ACHN (cell line): ENCODE measurements at regions not wholly inside any gene's neighbourhood (a gene's known extent, or its start where the extent isn't known, plus 50 kb on each side); places are given as distances from the start of the nearest gene placed in this dataset.

Experiments used
- DNase-seq: peaks from one replicate; pipeline ENCODE4 v3.0.0-alpha.2; 2015
- in situ Hi-C: cut with HindIII; loops from 2 replicates; pipeline ENCODE4 v1.10.0; 2017; ENCODE audit warnings: low sequenced_read_pairs, low pct_ligation_motif_present, low pct_unique_long_range_greater_than_20kb

GRCh38 chr2:121858369-121858768 lies 102.9 kb downstream of the TSN start:
- no peak for DNase-seq
- in situ Hi-C loops, result no loop called here

DNA sequence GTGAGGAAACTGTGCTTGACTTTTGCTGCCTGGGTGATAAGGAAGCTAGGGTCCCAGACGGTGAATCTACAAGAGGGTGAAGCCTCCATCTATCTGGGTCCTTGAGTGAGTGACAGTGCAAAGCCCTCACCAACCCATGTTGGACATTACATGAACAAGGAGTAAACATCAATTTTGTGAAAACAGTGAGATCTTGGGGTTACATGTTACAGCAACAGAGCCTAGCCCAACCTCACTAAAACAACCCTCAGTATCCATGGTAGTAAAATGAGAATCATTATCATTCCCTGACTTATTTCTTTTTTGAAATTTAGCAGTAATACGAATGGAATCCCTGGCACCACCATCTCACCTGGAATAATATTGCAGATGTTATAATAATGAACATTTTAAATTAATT lies 103.4 kb downstream of the TSN start:
- DNase-seq, result no peak
- in situ Hi-C loops, result no loop called here

DNA sequence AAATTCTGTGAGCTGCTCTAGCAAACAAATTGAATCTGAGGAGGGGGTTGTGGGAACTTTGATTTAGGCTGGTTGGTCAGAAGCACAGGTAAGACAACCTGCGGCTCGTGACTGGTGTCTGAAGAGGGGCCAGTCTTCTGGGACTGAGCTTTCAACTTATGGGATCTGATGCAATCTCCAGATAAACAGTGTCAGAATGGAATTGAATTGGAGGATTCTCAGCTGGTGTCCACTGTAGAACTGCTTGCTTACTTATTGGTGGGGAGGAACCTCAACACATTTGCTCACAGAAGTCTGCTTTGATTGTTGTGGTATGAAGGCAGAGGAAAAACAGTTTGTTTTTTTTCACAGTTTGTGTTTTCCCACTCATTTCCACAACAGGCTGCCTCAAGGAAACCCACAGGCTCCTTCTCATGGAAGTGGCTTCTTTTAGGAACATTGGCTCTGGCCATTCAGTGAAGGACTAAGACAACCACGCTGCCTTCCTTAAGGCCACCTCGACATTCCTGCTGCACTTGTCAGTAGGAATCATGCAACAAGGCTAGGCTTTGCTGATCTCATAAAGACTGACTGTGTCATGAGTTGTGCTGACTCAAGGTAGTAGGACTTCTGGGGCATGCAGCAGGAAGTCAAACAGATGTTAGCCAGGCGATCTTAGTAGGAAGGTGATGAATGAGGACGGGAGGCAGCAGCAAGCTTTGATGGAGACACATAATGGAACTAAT lies 104.7 kb downstream of the TSN start:
- peak; percentile 34 for DNase-seq
- in situ Hi-C loops, result no loop called here

DNA sequence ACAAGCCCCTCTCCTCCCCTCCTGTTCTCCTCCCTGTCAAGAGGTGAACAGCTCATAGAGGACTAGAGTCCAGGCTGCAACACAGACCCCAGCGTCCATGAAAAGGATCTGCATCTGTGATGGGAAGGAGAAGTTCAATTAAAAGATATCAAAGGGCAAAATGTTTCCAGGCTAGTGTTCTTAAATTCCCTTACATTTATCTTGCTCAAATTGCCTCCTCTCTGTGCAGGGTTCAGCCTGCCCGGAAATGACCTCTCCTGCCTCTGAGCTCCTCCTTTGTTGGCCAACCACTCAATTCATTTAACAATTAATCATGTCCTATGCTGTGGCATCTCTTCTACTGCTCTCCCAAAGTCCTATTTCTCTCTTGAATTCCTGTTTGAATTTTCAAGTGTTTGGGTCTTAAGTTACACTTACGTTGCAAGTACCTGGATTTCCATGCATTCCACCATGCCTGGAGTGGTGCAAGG lies 105.3 kb downstream of the TSN start:
- in situ Hi-C loops, result no loop called here
- DNase-seq, result no peak

GRCh38 chr2:121862286-121862685 lies 106.8 kb downstream of the TSN start:
- no peak for DNase-seq
- in situ Hi-C loops, result no loop called here

DNA sequence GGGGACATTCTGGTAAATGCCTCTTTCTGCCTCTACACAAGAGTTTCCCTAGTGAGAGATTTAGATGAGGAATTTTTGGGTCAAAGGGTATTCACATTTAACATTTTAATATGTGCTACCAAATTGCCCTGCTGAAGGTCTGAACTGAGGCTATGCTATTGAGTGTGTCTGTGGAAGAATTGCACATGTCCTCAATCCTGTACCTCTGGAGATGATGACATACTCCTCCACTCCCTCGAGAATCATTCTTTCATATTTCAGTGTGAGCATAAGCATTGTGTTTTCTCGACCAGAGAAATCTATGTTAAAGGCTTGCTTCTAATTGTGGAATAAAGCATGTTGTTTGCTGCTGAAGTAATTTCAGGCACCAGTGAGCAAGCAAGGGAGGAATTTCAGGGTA lies 110.5 kb downstream of the TSN start:
- in situ Hi-C loops, result no loop called here
- no peak for DNase-seq

- no peak for DNase-seq
Observed at GRCh38 chr2:121866789-121867188, 111.3 kb downstream of the TSN start.

GRCh38 chr2:121868652-121869051 lies 113.2 kb downstream of the TSN start:
- no peak for DNase-seq
- in situ Hi-C loops, result no loop called here

More at GRCh38 chr2:121866789-121867188, 111.3 kb downstream of the TSN start:
- in situ Hi-C loops, result no loop called here

DNA sequence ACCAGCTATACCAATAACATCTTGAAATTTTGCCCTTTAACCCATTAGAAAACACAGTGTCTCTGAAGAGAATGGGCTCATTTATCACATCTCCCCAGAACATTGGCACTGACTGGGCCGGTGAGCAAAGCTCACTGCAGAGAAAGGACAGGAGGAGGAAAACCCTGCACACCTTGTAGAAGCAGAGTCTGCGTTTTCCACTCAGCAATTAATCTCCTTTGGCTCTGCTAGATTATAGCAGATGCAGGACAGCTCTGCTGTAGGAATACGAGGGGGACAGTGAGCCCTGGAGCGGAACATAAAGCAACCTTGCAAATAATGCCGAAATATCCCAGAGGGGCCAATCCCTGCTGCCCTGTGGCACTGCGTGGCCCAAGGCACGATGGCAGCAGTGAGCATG lies 113.9 kb downstream of the TSN start:
- no peak for DNase-seq
- in situ Hi-C loops, result no loop called here

GRCh38 chr2:121869873-121870272 lies 114.4 kb downstream of the TSN start:
- DNase-seq, result no peak
- in situ Hi-C loops, result no loop called here

- in situ Hi-C loops, result no loop called here
- DNase-seq, result no peak
Observed at GRCh38 chr2:121872651-121873050, 117.2 kb downstream of the TSN start.

- no peak for DNase-seq
Observed at GRCh38 chr2:121873864-121874263, 118.4 kb downstream of the TSN start.

DNA sequence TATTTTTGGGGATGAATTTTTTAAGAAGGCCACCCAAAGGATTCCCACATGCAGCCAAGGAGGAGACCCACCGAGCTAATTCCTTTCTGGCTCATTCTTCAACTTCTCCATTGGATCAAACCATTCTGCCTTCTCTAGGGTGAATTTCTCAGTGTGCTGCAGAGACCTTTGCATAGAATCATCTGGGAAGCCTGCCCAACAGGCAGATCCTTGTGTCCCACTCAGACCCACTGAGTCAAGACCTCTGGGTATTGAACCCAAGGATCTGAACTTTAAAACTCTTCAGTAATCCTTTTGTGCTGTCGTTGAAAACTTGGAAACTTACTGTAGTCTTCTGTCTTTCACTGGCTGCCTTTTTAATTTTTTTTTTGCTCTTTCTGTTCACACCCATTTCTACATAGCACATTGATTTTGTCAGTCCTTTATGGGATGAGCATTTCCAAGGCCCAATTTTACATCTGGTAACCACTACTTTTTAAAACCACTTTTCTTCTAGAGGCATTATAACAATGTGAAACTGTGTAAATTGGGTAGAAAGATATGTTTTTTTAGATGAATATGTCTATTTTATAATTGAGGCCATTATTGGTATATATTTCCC lies 120.2 kb downstream of the TSN start:
- DNase-seq, result no peak
- in situ Hi-C loops, result no loop called here

More at GRCh38 chr2:121873864-121874263, 118.4 kb downstream of the TSN start:
- in situ Hi-C loops, result no loop called here

DNA sequence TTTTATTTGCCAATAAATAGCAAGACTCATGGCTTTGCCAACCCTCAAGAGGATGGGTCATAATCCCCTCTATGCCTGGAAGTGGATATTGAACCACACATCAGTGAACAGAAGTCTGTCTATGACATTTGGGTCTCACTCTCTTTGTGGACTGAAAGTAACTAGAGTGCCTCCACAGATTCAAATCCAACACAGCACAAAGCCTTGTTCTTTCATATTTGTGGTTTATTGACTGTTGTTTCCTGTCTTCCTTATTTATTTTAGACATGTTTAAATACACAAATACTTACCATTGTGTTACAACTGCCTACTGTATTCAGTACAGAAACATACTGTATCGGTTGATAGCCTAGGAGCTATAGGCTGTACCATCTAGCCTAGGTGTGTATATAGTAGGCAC lies 121.9 kb downstream of the TSN start:
- no peak for DNase-seq
- in situ Hi-C loops, result no loop called here

DNA sequence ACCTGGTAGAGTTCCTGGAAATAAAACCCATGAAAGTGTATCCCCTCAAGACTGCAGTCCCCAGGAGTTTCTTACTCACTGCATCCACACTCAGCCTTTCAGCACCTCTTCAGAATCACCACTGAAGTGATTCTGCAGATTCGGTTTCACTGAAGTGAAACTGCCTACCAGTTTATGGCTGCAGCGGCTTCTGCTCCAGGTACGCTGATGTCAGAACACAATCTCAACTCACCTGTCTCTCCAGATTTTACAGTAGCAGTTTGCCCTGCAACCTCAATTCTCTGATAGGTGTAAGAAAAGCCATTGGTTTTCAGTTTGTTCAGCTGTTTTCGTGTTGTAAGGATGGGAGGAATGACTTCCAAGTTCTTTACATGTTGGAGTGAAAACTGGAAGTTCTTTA lies 124.8 kb downstream of the TSN start:
- DNase-seq, result no peak
- in situ Hi-C loops, result no loop called here

GRCh38 chr2:121881038-121881437 lies 125.6 kb downstream of the TSN start:
- in situ Hi-C loops, result no loop called here
- DNase-seq, result no peak

GRCh38 chr2:121881950-121882349 lies 126.5 kb downstream of the TSN start:
- DNase-seq, result no peak
- in situ Hi-C loops, result no loop called here

GRCh38 chr2:121884078-121884477 lies 128.6 kb downstream of the TSN start:
- DNase-seq, result no peak
- in situ Hi-C loops, result no loop called here

DNA sequence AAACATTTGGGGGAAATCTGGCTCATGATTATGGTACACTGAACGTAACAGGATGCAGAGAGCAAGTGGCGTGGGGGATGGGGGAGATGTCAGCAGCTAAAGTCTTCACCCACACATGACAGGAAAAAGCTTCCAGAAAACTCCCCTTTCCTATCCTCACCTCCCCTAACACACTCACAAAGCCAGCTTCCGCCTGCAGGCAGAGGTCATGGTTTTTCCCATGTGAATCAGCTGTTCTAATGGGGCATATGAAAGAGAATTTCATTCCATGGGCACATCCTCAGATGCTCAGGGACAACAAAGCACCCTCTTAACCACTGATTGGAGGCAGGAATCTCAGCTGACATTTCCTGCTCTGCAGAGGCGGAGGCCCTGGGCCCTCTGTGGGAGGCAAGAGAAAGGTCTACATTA lies 129.1 kb downstream of the TSN start:
- no peak for DNase-seq
- in situ Hi-C loops, result no loop called here

GRCh38 chr2:121886059-121886458 lies 130.6 kb downstream of the TSN start:
- no peak for DNase-seq
- in situ Hi-C loops, result no loop called here
